Skeletal muscle cell (primary cell): ENCODE measurements at regions not wholly inside any gene's neighbourhood (a gene's known extent, or its start where the extent isn't known, plus 50 kb on each side); places are given as distances from the start of the nearest gene placed in this dataset.

Source experiments
- DNase-seq: peaks from one replicate; pipeline ENCODE4 v3.0.0-alpha.2; 2010; ENCODE audit warnings: low read depth
- H3K4me3 ChIP-seq: 2 replicates; pipeline ENCODE4 v1.5.1; 2011; ENCODE audit warnings: low read depth, mild to moderate bottlenecking, control low read depth, low read length, moderate library complexity

DNA sequence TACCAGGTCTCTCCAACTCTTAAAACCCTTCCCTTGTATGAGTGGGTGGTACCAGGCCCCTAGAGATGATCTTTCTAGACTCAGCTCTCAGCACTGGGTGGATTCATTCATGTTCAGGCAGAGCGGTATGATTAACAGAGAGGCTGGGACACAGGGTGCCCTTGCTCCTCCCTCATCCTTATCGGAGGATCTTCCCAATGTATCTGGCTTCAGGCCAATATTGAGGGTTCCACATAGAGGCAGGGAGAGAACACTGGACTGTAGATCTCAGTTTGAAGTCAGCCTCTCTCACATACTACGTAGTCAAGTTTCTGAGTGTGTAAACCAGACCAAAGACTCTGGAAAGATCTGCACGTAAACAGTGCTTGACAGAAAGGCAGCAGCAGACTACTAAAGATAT, 366.2 kb downstream of the DHX35 start:
- DNase-seq: no peak
- no peak overlapping the region for H3K4me3 ChIP-seq

DNA sequence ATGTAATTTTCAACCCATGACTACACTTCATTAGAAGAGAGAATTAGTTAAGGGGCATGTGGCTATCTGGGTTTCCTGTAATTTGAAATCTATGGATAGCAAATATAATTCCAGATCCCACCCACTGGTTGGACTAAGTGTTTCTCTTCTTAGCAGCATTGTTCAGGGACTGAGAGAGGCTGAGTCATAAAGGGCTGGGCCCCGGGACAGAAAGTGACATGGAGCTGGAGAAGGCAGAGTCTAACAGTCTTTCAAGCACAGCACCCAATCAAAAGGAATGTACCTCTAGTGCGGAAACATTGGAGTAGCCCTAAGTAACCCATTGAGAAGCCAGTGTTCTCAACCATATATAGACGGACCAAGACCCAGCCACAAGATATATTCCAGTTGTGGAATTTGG, 363.9 kb downstream of the DHX35 start:
- no peak overlapping the region for H3K4me3 ChIP-seq
- no peak for DNase-seq

DNA sequence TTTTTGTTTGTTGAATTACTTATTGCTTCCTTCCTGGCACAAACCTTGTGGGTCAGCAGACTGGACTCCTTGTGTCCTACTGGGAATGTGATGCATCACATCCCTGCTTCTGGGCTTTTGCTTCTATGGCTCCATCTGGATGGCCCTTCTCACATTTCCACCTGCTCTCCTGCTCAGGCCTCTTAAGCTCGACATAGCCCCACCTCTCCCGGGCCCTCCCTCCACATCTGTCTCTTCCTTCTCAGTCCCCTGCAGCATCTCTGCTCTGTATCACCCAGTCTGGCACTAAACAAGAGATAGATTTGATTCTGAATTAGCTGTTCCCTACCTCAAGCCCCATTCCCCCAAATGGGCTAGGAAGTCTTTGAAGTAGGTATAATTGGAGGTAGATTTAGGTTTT, 356.8 kb downstream of the DHX35 start:
- H3K4me3 ChIP-seq: no peak overlapping the region

DNA sequence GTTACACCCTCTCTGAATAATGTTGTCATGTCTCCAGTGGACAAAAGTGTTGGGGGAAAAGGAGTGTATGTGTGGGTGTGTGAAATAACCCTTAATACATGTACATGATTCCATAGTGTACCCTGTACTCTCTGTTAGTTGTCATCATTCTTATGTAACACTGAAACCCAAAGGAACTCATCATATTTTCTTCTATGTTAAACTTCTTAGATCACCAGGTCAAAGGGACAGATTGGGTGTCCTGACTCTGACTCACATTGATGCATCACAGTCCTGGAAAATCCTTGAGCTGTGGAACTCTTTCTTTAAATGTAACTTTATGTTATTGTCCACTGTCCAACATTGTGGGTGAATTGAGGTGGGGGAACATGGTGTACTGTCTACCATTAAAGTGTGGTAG, 350.5 kb downstream of the DHX35 start:
- no peak for DNase-seq

More for the DNA sequence above, 356.8 kb downstream of the DHX35 start:
- DNase-seq: no peak

DNA sequence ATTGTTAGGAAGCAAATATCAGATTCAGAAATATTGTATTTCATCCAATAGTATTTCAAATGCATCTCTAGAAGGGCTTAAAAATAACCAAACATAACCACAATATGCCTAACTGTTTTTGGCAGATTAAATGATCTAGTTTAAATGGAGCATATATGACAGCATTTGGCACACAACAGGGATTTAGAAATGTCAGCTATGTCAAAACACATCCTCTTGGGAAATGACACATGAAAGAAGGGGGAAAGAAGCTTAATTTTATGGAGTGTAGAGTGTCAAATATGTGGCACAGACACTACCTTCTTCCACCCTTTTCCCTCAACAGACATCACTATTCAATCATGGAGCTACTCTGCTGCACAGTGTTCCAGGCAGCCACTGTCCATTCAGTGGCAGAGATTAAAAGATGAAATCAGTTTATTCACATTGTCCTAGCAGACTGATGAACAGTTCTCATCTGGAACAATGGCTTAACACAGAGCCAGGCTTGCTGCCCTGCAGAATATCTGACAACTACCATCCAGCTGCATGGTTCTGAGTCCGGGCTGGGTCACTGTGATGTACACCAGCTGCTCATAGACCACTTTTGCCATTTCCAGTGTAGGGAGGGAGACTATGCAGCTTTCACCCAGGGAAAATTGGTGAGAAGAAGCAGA, 349.8 kb downstream of the DHX35 start:
- no peak for DNase-seq
- no peak overlapping the region for H3K4me3 ChIP-seq

More for the DNA sequence above, 350.5 kb downstream of the DHX35 start:
- no peak overlapping the region for H3K4me3 ChIP-seq

DNA sequence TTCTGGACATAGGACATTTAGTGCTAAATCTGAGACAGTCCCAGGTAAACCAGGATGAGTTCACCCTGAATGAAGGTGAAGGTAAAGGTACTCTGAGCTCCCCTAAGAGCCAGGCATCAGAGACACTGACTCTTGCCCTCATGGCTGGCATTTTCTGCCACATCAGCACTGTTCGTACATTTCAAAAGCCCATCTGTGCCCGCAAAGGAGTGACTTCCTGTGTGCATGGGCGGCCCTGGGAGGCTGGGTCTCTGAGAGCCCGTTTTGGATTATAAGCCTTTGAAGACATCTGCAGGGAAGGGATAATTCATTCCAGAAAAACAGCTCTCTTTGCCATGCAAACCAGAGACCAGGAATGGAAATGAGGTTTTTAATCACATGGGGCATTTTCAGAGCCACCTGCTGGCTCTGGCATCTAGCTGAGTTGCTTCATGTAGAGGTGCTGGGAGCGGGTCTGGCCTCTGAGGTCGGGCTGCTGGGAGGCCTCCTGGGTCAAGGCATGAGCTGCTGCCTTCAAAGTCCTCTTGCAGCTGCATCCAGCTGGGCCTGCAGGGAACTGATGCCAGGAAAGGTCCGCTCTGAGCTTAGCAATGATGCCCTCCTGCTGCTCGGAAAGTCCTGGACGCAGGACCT, 348.3 kb downstream of the DHX35 start:
- no peak for DNase-seq
- H3K4me3 ChIP-seq: no peak overlapping the region

DNA sequence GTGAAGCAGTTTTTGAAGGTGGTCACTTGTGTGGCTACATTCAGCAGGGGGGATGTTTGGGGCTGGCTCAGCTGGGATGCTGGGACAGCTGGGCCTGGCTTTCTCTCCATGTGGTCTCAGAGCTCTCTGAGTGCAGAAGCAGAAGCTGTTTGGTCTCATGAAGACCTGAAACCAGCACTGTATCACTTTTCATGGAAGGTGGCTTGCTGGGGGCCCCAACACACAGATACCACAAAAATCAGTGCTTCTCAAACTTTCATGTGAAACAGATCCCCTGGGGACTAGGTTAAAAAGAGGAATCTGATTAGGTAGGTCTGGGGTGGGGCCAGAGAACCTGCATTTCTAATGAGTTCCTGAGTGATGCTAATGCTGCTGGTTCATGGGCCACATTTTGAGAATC, 347.3 kb downstream of the DHX35 start:
- no peak overlapping the region for H3K4me3 ChIP-seq
- DNase-seq: no peak

DNA sequence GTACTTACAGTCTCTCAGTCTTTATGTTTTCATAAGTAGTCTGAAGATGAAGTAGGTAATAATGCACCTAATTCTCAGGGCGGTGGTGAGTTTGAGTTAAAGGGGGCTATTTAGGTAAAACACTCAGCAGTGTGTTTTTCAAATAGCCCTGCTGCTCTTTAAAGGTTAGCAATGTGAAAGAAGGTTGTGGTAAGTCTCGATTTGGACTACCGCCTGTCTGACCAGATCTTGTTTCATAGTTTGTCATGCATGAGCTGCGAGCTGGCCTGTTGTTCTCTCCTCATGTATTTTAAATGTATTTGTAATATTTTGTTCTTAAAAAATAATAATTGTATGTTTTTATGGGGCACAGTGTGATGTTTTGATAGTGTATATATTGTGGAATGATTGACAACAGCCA, 340.2 kb downstream of the DHX35 start:
- no peak for DNase-seq
- no peak overlapping the region for H3K4me3 ChIP-seq

DNA sequence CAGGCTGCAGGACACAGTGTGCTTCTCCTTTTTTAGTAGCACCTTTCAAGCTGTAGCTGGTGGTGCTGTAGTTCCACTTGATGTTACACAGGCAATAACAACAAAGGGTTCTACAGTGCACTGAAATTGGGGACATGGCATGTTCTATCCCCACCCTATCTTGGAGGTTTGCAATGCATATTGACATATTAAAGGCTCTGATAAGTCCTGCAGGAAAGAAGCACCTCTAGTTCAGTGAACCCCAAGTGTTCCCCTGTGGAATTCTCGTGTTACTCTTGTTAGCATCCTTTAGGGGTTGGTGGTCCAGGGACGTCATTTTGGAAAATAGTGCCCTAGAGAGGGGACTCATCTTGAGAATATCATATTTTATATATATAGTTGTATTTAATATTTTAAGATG, 337.6 kb downstream of the DHX35 start:
- DNase-seq: no peak
- H3K4me3 ChIP-seq: no peak overlapping the region

DNA sequence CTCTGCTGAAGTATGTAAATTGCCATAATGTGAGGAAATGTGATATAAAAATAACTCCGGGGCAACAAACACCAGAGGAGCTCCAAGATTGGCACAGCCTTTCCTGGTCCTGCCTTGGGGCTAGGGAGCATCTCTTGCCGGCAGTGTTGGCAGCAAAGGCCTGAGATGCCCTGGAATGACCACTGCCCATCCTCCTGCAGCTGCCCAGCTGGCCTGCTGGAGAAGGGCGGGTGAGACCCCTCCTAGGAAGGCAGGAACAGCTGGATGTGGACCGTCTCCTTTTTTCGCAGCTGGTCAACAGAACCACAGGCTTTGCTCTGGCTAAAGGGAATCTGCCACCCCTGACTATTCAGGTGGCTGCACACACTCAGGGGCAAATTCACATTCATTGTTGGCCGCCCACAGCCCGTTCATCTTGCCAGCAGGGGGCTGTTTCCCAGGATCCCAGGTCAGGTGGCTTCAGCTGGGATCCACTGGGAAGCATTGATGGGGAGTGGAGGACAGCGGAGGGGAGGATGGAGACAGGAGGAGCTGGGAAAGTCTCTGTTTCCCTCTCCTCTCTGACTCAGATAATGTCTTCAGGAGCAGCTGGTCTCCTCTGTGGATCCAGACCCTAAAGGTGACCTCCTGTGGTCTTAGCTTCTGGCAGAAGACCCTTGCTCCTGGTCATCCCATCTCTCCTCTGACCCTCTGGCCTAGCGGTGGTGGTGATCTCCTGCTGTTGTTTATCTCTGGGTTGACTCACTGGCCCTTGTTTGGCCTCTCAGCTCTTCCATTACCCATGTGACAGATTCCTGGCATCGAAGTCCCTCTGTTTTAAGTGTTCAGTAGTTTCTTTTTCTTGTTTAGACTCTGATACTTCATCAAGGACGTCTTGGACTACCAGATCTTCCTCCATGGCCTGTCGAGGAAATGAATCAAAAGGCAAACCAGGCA, 336.7 kb downstream of the DHX35 start:
- no peak for DNase-seq
- no peak overlapping the region for H3K4me3 ChIP-seq

DNA sequence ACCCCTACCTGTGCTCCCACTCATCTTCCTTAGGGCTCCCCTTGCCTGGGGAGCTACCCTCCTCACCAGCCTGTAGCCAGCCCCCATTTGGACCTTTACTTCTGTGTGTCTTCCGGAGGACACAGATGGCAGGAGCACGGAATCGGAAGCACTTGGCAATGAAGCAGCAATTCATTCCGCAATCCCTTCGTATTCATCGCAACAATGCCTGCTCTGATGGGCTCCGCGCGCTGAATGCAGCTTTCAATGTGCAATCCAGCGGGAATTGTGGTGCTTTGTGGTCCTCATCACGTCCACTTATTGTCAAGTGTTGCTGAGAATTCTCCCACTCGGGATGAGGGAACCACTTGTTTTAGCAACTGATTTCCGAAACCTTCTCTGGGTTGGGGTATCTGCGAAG, 336.0 kb downstream of the DHX35 start:
- H3K4me3 ChIP-seq: no peak overlapping the region
- DNase-seq: no peak

DNA sequence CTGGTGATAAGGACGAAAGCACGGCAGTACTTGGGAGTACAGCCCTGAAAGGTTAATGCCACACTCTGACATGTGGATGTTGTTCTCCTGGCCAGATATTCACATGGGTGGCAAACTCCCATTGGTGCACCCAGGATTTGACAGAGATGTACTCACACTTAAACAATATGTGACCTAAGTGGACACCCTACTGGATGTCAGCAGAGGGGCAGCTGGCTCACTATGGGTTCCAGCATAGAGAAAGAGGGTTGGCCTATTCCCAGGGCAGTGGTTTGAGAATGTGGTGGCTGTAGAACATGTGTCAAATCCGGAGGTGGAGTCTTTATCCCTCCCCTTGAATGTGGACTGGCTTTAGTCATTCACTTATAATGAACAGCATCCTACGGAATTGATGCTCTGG, 333.2 kb downstream of the DHX35 start:
- H3K4me3 ChIP-seq: no peak overlapping the region

DNA sequence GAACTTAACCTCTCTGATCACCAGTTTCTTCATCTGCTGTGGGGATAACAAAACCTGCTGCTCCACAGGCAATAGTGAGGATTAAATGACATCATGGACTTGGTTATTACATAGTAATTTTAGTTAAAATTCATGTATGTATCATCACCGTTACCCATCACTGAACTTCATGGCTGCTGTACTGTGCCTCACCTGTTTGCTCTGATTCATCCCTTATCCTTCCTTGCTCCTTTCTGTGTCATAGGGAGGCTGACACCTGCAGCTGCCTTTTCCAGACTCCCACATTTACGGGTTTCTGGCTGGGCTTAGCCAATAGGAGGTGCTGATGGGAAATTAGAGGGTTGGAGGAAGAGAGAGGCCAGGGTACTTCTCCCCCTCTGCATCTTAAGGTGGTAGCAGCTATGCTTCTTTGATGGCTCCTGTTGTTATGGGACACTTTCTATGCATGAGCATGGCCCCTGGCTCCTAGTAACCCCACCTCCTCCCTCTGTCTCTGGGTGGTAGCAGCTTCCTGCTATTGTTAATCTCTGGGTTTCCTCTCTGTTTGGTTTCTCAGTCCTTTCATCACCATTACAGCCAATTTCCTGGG, 332.1 kb downstream of the DHX35 start:
- no peak for DNase-seq
- no peak overlapping the region for H3K4me3 ChIP-seq

More for the DNA sequence above, 333.2 kb downstream of the DHX35 start:
- no peak for DNase-seq

DNA sequence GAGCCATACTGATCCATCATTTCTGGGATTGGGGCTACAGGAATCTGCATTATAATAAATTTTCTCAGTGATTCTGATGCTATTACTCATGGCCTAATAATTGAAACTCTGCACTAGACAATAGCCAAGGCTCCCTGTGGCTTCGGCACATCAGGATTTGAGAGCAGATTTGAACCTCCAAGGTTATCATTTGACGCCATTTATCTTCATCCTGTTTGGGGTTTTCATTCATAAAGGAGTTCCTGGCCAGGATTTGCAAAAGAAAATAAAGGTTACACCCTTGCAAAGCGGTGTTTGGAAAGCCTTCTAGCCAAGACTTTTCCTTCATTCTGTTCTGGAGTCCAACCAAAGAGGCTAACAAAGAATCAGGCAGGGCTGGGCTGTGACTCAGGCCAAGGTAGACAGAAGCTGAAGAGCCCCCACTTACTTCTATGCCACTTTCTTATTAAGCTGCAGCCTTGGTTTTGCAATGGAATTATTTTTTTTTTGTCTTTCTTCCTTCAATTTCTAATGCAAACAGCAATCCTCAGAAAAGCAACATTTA, 330.1 kb downstream of the DHX35 start:
- no peak overlapping the region for H3K4me3 ChIP-seq
- no peak for DNase-seq

DNA sequence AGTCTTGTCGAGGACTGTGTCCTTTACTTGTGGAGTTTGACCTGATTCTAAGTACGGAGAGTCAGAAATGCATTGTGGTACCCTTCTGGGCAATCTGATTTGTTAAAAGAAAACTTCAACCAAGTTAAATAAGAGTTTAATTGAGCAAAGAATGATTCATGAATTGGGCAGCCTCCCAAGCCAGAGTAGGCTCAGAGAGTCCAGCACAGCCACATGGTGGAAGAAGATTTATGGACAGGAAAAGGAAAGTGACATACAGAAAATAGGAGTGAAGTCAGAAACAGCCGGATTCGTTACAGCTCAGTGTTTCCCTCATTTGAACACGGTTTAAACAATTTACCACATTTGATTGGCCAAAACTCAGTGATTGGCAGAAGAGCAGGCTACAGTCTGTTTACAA, 329.2 kb downstream of the DHX35 start:
- no peak for DNase-seq
- no peak overlapping the region for H3K4me3 ChIP-seq

DNA sequence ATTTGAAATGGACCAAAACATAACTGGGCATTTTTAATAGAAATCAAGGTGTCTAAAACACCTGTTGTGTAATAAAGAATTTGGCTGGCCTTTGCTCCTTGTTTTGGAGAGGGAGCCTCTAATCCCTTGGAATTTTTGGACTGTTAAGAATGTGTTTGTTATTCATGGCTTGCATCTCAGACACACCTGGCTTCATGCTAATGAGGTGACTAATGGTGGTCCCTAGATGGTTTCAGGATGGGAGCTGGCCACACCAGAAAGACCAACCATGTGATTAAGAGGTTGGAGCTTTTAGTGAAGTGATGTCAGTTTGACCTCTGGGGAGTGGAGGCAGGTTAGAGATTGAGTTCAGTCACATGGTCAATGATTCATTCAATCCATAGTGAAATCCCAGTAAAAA, 328.4 kb downstream of the DHX35 start:
- H3K4me3 ChIP-seq: no peak overlapping the region
- no peak for DNase-seq

DNA sequence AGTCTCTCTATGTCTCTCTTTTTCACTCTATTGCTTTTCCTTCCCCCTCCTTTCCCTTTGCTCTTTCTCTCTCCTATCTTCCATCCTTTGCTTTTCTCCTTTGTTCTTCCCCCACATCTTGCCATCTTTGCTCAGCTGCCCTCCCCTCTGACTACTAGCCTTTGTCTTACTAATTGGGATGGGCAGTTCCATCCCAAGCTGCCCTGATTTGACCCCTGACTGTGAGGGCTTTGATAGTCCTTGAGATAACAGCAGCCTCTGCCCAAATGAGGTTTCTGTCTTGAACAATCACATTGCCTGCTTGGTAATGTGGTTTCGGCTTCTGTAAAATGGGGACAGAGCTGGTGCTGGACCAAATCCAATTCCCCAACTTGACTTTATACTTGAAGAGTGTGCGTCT, 327.7 kb downstream of the DHX35 start:
- H3K4me3 ChIP-seq: no peak overlapping the region
- no peak for DNase-seq

DNA sequence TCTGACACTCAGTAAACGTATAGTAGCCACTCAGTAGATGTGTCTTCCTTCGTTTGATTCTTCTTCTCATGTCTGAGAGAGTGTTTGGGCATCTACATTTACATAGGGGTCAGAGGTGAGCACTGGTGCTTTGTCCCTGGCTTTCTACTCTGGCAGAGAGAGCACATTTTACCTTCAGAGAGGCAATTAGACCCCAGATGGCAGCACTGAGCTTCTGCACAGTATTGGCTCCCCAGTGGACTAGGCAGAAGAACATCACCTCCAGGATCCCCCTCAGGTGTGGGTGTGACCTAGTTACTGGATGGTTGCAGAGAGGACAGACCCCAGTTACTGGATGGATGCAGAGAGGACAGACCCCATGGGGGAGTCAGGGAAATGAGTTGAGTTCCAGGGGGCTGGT, 327.2 kb downstream of the DHX35 start:
- no peak for DNase-seq
- H3K4me3 ChIP-seq: no peak overlapping the region

DNA sequence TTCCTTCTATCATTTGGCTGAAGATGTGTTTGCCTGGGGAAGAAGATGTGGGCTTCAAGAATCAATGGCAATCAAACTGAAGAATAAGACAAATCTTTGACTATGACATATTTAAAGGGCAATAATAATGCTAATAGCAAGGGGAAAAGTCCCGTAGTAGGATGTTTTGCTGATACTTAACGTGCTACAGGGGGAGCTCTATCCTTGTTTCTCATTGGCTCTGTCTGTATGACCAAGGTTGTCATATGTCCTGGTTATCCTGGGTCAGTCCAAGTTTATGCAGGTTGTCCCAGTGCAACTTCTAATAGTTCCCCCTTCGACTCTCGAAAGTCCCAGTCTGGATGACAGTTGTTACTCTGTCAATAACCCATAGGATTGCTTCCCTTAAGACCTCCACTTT, 321.3 kb downstream of the DHX35 start:
- no peak for DNase-seq
- H3K4me3 ChIP-seq: no peak overlapping the region

DNA sequence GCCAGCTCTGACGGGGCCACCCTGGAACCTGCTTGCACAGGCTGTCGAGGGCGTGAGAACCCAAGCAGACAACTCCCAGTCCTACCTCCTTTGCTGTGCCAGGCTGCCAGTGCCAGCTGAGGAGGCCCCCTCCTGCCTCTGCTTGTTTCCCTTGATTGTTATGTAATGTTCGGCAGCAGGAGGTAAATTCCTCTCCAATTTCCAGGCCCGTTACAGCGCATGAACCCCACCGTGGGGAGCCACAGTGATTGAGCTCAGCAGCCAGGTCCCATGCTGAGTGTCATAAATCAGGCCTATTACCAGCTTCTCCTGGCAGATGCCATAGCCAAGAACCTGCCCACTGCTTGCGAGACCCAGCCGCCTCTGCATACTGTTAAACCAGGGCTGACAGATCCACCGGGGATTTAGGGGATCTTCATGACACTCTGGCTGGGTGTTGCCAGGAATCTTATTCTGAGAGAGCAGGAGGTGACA, 320.5 kb downstream of the DHX35 start:
- DNase-seq: no peak
- no peak overlapping the region for H3K4me3 ChIP-seq
